NCI-H446 (cell line): ENCODE measurements at regions not wholly inside any gene's neighbourhood (a gene's known extent, or its start where the extent isn't known, plus 50 kb on each side); places are given as distances from the start of the nearest gene placed in this dataset.

Experiments used
- DNase-seq, 2 experiments: peaks; one replicate each; lab custom pipeline; 2025; lab: John Stamatoyannopoulos, UW

- DNase-seq: peak; percentile 16 to 55
These were observed 236.6 kb upstream of the GSE1 start for GRCh38 chr16:85376292-85377095.

DNA sequence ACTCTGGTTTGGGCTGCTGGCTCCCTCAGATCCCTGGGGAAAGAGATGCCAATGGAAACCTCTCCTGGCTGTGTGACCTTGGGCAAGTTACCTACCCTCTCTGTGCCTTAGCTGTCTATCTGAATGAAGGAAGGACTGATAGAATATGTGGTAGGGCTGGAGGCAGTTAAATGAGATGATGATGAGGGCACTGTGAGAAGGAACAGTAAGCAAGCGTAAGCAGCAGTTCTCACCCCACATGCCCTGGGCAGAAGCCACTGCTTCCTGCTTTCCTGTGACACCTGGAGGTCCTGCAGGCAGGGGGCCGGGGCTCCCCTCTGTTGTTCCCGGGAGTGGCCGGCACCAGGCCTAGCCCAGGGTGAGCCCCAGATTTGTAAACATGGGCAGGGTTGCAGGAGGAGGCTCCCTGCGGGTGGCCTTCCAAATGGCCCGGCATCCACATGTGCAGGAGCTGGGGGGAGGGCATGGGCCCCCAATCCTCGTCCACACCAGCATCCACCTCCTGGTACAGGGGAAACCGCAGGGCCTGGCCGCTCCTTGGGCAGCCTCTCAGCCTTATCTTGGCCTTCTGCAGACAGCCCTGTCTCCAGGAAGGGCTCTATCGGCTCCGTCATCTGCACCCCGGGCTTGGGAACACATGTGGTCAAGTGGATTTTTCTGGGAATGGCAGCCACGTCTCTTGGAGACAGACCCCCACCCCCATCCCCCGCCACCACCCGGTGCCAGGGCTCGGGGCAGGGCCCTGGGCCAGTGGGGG is 235.6 kb upstream of the GSE1 start:
- DNase-seq: no peak

DNA sequence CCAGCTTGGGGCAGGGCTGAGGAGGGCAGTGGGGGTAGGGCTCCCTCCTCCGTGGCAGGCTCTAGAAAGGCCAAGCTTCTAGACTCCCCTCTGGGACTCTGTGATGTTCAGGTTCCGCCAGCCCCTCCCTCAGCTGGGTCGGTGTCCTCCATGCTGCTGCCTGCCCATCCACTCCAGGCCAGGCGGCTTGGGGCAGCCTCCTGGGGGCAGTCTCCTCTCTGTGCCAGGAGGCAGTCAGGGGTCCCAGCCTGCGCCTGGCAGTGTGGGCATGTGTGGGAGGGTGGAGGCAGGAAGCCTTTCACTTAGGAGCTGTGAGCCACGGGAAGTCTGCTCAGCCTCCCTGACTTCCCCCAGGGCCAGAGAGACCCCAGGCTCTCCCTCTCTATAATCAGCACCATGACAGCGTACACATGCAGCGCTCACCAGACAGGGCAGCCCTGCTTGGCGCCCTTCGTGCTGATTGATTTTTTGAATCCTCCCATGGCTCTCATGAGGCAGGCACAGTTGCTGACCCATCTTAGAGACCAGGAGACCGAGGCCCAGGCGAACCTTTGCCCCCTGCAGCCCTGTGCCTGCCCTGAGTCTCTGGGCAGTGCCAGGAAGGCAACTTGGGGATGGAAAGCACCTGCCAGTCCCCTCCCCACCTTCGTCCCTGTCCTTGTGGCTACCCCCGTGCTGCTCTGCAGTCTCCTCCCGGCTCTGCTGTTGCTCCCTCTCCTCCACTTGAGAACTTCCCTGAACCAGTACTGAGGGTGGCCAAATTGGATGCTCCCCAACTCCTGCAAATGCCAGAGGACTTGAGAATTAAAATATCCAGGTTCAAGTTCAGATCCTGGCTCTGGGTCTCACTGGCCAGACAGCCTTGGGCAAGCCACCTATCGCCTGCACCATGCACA is 234.7 kb upstream of the GSE1 start:
- DNase-seq: no peak

DNA sequence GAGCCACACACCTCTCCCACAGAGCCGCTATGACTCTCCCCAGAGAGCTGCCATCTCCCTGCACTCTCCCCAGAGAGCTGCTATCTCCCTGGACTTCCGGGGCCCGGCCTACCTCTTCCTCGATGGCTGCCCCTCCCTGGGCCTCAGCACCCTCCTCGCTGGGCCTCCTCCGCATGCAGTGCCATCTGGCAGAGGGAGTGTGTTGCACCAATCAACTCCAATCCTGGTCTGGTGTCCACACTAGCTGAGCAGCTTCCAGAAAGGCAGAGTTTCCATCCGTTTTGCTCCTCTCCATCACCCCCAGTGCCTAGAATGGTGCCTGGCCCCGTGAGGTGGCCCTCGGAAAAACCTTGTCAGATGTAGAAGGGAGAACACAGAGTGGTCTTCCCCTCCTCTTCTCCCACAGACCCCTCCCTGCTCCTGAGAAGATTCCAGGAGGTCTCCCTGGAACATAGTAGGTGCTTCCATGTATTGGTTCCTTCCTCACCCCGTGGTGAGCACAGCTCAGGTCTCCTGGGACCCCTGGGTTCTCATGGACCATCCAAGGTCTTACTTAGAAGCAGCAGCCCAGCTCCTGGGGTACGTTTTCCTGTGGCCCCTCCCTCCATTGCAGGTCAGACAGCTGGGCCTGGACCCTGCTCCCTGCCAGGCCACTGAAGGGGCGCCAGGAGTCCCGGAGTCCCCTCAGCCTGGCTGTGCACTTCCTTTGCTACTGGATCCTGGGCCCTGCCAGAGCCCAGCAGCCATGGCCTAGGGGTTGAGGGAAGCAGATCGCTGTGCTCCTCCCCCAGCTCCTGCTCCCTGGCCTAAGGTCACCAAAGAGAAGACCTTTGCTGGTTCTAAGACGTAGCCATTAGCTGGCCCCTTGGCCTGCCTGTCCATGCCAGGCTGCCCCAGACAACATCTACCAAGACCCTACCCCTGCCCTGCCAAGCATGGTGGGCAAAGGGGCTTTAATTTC is 233.8 kb upstream of the GSE1 start:
- no peak for DNase-seq

DNA sequence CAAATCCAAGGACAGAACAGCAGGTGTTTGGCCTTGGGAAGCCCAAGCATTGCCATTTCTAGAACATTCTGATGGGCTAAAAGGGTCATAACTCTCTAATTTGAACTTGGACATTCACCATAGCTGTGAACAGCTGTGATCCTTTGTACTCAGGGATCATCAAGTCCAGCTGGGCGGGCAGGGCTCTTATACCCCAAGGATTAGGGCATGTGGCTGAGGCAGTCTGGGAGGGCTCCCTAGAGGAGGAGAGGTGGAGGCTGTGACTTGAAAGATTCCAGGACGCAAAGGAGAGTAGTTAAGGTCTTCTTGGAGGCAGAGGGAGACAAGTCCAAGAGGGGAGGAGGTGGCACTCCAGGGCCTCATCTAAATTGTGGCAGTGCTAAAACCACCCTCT is 233.1 kb upstream of the GSE1 start:
- no peak for DNase-seq

GRCh38 chr16:85380905-85381737 is 232.0 kb upstream of the GSE1 start:
- DNase-seq: no peak

DNA sequence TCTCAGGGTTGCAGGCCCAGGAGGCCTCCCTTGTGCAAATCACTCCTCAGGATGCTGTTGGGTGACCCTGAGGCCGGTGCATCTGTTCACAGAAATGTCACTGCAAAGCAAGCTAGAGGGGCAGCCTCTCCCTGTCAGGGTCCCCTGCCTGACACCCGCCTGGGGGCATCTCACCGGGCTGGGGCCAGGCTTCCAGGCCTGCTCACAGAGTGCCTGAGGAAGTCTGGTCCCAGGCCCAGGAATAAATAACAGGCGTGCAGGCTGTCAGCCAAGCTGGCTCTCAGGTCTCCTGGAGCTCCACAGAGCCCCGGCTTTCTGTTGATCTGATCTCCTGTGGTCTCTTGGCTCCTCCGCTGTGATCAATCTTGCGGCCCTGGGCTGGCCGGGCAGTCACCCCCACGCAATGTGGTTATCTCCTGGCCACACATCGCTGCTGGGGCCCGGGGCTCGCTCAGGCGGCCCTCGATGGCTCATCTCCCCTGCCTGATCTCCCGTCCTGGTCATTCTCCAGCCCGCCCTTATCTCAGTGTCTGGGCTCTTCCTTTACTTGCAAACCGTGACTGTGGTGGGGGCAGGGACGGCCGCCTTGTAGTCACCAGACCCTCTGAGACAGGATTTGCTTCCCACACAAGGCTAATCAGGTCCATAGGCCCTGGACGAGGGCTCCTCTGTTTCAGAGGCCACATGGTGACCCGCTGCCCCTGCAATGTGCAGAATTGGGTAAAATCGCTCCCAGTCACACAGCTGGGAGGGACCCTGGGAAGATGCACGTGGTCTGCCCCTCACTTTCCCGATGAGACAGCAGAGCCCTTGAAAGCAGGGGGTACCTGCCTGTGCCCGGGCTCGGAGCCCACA is 231.2 kb upstream of the GSE1 start:
- DNase-seq: peak; percentile 27 to 44

- no peak for DNase-seq
These were observed 230.4 kb upstream of the GSE1 start for GRCh38 chr16:85382717-85383118.

DNA sequence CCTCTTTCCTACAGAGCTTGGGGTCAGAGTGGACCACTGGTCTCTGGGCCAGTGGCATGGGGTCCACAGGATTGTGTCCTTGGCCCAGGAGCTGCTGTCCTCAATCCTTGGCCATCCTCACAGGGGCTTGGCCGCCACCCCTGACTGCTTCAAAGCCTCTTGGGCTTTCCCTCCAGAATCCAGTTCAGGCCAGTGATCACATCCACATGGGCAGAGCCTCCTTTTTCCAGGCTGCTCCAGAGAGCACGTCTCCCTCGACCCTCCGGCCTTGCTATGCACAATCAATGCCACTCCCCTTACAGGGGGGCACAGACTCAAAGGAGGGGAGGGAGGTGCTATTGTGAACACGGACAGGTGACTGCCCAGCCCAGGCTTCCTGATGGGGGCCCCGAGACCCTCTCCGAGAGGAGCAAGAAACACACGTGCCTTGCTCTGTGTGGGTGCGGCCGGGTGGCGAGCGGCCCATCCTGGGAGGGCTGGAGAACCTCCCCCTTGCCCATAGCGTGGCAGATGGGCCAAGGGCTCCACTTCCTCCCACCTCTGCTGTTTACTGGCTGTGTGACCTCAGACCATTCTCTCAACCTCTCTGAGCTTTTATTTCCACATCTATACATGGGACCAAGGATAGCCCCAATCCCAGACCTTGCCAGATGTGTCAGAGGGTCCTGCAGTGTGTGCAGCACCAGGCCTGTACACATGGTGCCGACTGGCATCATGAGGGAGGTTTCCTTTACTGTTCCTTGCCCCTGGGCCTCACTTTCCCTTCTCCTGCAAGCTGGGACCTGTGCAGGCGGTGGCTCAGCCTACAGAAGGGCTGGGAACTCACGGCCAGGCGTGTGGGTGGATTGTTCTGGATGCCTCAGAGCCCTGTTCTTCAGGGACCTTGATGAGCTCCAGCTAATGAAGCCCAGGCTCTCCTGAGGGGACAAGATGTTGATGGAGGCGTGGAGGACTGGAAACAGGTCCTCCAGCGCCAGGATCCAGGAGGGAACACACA is 229.0 kb upstream of the GSE1 start:
- no peak for DNase-seq

DNA sequence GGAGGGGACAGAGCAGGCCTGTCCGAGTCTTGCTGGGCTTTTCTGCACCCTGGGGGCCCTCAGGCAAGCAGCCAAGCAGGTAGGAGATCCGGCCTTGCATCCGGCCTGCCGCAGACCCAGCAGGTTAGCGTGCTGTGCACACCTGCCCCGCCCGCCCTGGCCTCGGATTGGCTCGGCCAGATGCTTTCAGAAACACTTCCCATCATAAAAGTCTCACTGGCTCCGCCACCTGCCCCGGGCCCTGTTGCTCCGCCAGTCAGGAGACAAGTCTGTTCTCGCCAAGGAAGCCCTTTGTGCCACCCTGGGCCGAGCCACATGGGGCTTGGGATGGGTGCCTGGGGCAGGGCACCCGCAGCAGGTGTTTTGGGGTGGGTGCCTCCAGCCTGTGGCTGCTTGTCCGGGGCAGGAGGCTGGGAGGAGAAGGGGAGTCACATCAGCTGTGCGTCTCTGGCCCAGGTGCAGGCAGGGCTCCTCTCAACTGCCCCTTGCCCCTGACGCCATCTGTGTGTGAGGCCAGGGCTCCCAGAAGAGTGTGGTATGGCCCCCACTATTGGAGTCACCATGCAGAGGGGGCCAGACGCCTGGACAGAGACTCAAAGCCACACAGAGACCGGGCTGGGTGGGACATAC is 228.2 kb upstream of the GSE1 start:
- DNase-seq: no peak

- DNase-seq: no peak
These were observed 227.4 kb upstream of the GSE1 start for GRCh38 chr16:85385463-85386331.

- DNase-seq: no peak
These were observed 226.5 kb upstream of the GSE1 start for GRCh38 chr16:85386467-85387170.

- DNase-seq: no peak
These were observed 226.0 kb upstream of the GSE1 start for GRCh38 chr16:85387171-85387507.

GRCh38 chr16:85387731-85388295 is 225.3 kb upstream of the GSE1 start:
- no peak for DNase-seq

DNA sequence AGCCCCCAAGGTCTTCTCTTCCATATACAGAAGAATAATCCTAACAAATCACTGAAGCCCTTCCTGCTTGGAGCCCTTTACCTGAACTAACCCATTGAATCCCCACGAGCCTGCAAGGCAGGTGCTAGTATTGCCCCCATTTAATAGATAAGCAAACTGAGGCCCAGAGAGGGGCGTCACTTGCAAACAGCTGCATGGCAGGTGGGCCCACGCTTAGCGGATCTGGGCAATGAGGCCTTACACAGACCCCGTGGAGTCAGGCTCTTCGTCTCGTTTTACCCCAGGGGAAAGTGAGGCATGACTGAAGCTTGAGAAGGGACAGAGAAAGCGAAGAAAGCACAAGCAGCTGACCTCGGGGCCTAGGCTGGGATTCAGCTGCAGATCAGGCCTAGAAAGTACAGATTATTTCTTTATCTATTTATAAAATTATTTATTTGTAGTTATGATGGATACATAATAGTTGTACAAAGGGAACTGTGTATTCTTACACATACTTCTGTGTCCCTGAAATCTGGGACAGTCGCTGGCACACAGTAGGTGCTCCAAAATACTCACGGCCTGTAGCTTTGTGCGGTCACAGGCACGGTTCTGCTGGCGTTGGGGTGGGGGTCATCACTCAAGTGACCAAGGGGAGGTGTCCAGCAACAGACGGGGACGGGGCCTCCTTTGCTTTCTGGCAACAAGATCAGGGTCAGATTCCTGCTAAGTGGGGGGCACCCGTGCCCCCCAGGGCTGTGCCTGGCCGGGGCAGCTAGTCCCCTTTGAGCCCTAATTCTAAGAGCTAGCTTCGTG is 223.2 kb upstream of the GSE1 start:
- DNase-seq: no peak
